HG03280 (cell line): ENCODE measurements at regions not wholly inside any gene's neighbourhood (a gene's known extent, or its start where the extent isn't known, plus 50 kb on each side); places are given as distances from the start of the nearest gene placed in this dataset.
"Not testable (repeated sequence)": the region's sequence is repeated elsewhere in the genome, so short reads cannot be mapped to it uniquely, and the experiment has no call there.

ENCODE experiments used
- ATAC-seq: cut with Tn5 transposase; IDR thresholded peaks from one replicate; pipeline ENCODE4 v1.9.1; 2021; ENCODE audit warnings: mild to moderate bottlenecking, moderate library complexity; ENCODE audit not compliant: unreplicated experiment

DNA sequence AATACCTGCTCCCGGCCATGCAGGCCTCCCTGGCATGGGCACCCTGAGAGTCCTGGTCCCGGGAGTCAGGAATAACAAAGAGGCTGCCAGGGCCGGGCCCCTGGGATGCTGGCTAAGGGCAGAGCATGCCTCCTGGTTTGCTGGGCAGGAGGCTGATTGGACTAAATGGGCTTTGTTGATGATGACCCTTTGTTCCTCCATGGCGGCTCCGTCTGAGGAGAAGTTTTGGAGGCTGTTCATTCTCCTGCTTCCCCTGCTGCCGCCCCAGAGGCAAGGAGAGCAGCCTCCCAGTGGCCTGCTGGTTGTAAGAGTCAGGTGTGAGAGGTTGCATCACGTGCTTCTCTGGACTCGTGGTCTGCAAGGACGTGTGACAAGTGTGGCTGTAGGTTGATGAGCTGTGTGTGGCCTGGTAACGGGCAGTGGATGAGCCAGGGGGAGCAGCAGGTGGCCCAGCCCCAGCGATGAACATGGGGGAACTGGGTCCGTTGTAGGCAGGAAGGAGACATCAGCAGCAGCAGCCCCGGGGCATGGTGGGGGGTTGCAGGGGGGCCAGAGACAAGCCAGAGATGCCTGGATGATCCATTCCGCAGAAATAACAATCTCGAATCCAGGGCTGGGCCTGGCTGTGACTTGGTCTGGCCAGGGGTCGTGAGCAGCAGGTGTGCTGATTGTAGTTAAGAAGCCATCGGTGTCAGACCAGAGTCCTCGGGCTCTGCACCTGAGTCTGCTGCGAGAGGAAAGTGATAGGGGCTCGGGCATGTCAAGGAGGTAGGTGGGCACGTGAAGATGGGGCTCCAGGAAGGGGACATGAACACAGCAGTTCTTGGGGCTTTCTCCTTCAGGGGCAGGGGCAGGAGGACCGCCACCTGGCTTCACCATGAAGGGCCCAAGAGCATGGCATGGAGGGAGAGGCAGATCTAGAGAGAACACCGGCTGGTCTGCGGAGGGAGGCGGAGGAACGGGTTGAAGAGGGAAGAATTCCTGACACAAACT is 101.4 kb downstream of the TNFRSF13B start:
- ATAC-seq: no peak

DNA sequence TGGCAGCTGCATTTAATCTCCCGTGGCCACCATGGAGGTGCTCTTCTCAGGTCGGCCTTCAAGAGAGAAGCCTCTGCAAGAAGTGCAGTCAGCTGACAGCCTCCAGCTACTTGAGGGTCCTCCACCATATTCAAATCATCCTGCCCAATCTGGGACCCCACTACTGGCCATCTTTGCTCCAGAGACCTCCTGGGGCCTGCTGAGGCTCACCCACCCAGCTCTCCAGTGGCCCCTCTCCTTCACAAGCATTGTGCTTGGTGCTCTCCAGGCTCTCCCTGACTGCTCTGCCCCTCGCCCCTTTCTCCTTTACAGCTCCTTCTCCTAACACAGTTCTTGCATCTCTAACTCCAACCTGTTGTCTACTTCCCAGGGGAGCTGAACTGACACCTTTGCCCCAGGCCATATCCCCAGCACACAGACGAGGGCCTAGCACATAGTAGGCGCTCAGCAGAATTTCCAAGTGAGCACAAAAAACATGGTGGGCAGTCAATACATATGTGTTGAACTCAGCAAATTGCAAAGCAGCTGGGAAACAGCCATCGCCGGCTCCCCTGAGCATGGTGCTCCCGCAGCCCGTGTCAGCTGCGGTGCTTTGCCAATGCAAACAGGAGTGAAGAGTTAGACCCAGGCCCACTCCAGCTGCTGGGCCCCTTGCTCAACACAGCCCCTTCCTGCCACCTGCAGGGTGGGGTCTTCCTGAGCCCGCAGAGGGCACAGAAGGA is 102.2 kb downstream of the TNFRSF13B start:
- ATAC-seq: not testable (repeated sequence)

DNA sequence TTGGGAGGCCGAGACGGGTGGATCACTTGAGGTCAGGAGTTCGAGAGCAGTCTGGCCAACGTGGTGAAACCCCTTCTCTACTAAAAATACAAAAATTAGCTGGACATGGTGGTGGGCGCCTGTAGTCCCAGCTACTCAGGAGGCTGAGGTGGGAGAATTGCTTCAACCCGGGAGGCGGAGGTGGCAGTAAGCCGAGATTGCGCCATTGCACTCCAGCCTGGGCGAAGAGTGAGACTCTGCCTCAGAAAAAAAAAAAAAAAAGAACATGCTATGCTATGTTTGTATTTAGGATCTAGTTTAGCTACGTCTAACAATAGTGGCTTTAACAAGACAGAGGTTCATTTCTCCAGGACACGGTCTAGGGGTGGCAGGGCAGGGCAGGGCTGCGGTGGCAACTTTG is 103.3 kb downstream of the TNFRSF13B start:
- not testable (repeated sequence) for ATAC-seq

DNA sequence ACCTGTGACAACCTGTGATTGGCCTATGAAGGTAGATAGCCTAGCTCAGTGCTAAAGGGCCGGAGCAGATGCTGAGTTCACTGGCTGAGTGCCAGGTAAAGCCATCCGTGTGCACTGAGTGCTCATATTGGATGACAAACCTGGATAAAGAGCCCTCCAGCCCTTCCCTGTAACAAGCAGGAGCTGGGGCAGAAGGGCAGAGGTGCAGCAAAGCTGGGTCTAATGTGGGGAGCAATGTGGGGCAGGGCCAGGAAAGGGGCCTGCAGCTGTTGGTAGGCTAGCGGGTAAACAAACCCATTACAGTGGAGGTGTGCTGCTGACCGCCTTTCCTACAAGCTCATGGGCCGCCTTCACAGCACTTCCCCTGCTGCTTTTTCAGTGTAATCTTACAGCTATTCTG is 104.4 kb downstream of the TNFRSF13B start:
- ATAC-seq: not testable (repeated sequence)

DNA sequence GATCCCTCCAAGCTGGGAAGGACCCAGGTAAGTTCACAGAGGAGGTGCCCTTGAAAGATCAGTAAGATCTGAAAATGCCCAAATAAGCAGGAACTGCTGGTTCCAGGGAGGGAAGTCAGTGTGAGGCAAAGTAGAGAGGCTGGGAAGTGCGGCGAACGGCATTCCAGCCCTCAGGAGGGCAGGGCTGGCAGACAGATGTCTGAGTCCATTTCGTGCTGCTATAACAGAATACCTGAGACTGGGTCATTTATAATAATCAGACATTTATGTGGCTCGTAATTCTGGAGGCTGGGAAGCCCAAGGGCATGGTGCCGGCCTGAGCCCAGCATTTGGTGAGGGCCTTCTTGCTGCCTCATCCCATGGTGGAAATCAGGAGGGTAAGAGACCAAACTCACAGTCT is 105.1 kb downstream of the TNFRSF13B start:
- ATAC-seq: not testable (repeated sequence)

DNA sequence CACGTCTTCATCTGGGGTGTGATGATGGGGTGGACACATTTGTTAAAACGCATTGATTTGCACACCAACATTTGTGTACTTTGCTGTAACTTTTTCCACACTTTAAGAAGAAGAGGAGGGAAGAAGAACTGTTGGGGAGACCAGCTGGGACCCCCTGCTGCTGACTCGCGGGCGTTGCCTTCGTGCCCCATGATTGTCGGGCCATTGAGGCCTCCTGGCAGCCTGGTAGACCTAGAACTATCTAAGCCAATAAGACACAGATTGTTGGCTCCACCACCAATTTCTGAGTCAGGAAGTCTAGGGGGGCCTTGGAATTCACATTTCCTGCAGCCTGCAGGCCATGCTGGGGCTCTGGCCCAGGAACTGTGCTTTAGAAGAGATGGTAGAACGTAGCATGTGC is 105.5 kb downstream of the TNFRSF13B start:
- no peak for ATAC-seq

DNA sequence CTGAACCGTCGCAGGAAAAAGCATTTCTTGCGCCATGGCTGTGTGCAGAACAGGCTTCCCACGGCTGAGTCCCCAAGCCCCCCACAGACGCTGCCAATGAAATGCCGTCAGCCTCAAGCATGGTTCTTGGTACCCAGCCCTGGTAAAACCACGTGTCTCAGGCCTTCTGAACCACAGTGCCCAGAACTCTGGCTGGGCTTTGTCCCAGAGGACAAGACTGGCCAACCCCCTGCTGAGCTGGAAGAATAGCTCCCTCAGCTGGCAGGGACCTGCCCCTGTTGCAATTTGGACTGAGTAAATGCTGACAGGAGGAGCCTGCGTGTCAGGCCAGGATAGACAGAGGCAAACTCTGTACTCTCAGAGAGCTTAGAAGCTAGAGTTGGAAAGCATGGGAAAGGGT is 106.2 kb downstream of the TNFRSF13B start:
- ATAC-seq: not testable (repeated sequence)

DNA sequence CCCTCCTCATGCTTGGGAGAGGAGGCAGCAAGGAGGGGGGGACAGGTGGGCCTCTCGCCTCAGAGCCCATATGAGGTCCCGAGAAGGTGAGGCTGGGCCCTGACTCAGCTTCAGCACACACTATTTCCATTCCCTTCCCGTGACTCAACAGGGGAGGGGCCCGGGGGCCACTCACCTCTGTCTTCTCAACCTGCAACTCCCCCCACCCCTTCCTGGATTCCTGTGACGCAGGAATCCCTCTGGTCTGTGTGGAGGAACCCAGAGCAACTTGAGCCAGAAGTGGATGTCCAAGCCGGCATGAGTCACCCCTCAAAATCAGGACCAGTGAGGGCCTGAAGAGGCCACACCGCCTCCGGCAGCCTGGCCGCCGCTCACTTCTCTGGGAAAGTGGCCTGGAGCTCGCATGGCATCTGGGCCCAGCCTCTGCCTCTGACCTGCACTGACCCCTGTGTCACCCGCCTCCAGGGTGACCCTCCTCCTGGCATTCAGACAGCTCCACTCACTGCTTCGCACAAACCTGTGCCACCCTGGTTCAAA is 106.8 kb downstream of the TNFRSF13B start:
- ATAC-seq: not testable (repeated sequence)

DNA sequence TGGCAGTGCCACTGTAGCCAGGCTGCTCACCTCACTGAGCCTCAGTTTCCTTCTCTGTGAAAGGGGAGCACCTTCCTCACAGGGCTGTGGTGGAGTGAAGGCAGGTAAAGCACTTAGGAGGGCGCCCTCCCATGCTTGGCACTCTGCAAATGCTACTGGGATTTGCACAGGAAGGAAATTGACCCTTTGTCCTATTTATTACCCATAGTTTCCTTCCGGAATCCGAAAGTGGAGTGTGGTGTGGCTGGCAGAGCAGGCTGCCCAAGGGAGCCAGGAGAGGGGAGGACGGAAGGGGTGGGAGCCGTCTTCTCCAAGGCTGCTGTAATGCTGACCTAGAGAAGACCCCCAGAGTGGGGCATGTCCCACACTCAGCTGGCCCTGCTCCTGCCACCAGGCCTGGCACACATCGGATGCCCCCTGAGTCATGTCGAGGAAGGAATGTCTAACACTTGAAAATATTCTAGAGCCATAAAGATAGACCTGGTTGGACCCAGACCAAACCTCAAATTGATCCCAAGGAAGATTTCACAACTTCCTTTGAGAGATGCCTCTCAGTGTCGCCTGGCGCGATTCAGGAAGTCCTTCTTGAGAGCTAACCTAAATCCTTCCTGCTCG is 107.3 kb downstream of the TNFRSF13B start:
- ATAC-seq: not testable (repeated sequence)

DNA sequence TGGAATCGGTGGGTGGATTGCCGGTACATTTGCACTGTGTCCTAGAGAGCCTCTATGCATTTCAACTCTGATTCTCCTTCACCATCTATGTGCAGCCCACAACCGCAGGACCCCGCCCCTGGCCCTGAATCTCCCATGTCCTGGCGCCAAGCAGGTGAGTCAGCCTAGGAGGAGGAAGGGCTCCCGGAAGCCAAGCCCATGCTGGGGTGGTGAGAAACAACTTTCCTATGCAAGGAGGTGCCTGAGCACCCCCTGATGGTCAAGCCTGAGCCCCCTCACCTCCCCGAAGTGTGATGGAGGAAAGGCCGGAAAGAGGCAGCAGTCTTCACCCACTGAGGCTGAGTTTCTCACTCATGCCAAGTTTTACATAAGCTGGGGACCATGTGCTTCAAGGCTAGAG is 110.8 kb downstream of the TNFRSF13B start:
- ATAC-seq: not testable (repeated sequence)

DNA sequence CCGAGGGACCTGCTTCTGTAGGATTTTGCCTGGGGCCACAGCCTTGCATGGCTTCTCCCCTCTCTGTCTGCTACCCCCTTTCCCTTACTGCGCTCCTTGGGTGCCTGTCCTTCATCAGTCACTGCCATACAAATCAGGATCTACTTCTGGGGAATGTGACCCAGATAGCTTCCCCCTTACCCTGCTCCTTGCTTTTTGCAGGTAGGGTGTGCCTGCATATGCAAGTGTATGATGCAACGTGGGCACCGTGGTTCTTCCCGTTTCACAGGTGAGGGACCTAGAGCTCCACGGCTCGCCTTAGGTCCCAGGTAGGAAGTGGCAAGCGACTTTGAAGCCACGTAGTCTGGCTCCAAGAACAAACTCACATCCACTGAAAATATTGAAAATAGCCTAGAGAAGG is 111.5 kb downstream of the TNFRSF13B start:
- not testable (repeated sequence) for ATAC-seq

DNA sequence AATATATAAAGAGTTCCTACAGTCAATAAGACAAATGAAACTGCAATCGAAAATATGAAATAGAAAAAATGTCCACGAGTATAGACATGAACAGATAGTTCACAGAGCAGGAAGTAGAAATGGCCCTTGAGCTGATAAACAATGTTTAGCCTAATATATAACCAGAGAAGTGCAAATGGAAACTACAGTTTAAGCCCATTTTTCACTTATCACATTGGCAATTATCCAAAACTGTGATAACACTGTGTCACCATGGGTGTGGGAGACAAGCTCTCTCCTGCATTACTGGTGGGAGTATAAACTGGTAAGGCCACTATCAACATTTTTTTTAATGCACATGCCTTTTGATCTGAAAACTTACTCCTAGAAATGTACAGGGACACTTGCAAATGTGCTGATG is 112.4 kb downstream of the TNFRSF13B start:
- ATAC-seq: not testable (repeated sequence)

DNA sequence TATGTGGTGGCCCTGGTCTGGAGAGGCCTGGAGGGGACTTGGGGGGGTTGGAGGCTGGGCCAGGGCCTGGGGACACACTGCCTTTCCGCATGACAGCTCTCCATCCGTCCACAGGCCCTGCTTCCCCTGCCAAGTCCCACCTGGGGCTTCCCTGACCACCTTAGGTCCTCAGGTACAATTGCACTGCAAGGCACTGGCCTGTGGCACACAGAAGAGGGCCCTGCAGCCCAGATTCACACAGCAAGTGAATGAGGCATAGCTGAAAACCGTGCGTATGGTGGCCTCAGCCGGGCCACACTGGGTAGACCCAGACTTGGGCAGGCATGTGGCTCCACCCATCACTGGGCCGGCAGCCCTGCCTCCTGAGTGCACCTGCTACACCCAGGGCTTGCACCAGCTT is 114.2 kb downstream of the TNFRSF13B start:
- ATAC-seq: not testable (repeated sequence)

DNA sequence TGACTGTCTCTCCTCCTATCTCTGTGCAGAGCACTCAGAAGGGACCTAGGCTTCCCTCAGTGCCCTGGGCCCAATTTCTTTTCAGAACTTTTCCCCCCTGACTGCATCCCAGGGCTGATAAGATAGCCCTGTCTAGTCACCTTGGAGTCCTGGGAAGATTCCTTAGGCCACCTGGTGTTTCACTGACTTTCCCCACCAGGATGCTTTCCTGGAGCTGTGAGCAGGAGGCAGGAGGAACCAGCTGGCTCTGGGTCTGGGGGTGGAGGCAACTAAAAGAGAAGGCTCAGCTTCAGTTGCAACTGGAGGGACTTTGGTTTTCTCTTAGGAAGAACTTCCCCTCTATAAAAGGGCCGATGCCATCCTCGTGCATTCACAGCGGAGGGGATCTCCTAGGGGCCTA is 115.1 kb downstream of the TNFRSF13B start:
- not testable (repeated sequence) for ATAC-seq

DNA sequence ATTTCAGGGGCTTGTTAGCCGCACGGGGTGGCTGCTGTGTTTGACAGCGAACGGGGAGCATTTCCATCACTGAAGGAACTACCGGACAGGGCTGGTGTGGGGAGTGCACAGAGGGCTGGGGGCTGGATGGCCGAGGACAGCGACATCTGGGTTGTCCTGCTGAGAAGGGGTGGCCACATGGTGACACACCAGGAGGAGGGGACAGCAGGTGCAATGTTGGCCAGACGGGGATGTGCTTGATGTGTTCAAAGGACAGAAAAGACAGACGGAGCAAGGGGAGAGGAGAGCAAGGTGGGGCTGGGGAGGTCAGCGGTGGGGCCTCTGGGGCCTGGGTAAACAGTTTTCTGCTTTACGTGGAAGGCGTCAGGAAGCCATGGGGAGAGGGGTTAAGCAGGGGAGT is 115.7 kb downstream of the TNFRSF13B start:
- not testable (repeated sequence) for ATAC-seq

DNA sequence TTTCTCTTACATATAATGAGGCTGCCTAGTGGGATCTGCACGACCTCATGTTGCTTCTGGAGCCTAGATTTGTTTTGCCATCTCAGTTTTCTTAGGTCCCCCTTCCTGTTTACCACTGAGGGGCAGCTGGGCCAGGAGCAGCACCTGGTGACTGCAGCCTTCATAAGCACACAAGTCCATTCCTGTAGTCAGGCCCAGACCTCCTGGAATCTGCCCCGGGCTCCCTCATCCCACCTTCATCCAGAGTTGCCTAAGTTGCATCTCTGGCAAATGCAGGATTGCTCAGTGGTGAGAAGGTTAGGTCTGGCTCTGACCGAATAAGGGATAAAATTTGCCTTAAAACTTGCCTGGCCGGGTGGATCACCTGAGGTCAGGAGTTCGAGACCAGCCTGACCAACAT is 117.3 kb downstream of the TNFRSF13B start:
- not testable (repeated sequence) for ATAC-seq

DNA sequence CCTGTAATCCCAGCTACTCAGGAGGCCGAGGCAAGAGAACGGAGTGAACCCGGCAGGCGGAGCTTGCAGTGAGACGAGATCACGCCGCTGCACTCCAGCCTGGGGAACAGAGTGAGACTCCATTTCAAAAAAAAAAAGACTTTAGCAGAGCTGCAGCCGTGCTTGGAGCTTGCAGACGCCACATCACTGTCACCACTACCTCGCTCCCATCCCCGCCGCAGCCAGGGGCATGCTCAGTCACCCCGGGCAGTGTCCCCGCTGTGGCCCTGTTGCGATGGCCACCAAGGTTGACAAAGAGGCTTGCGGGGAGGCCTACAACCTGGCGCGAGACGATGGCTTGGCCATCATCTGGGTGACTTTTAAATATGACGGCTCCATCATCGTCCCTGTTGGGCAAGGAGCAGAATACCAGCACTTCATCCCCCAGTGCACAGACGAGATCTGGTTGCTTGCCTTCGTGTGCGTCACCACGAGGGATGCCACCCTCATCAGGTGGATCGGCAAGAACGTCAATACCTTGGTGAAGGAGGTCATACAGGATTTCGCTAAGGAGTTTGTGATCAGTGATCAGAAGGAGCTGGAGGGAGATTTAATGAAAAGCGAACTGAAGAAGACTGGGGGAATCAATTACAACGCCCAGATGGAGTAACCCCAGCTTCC is 118.1 kb downstream of the TNFRSF13B start:
- ATAC-seq: no peak

DNA sequence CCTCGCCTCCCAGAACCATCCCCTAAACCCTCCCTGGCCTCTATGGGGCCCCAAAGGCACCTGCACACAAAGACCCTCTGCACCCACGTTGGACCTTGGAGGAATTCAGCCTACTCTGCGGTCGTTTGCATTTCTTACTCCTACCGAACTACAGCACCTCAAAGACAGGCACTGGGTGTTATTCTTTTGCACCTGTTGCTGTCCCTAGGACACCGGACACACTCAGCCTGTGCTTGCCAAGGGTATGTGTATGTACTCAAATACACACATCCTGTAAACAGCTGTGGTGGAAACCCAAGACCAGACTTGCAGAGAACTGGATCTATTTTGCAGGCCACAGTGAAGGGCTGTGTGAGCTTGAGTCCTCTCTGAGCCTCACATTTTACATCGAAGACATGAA is 122.1 kb downstream of the TNFRSF13B start:
- not testable (repeated sequence) for ATAC-seq

DNA sequence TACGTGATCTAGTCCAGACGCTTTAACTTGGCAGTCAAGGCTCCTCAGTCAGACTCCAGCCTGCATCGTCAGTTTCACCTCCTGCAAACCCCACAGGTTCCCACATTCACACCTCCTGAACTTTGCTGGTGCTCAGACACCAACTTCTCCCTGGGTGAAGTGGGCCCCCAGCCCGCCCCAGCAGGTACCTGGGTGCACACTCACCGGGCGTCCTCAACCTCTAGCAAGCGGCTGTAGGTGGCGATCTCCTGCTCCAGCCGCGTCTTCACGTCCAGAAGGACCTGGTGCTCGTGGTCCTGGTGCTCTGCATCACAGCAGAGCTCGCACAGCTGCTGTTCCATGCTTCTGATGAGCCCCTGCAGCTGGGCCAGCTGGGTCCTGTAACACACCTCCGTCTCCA is 122.9 kb downstream of the TNFRSF13B start:
- not testable (repeated sequence) for ATAC-seq

DNA sequence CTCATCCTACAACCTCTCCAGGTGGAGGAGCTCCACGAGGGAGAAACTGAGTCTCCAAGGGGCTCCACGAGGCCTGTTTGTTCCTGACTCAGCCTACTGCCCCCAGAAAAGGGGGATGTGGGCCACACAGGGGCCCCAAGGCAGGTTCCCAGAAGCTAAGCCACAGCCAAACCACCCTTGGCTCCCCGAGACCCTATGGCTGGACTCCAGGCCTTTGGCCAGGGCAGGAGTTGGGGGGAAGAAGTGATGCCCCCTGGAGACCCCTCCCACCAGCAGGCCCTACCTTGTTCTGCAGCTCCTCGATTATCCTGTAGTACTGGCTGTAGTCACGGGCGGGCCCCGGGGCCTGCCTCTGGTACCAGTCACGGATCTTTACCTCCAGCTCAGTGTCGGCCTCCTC is 126.8 kb downstream of the TNFRSF13B start:
- ATAC-seq: not testable (repeated sequence)
